H1 (cell line): ENCODE measurements at regions not wholly inside any gene's neighbourhood (a gene's known extent, or its start where the extent isn't known, plus 50 kb on each side); places are given as distances from the start of the nearest gene placed in this dataset.

Source experiments
- CTCF ChIA-PET: fragments of 300-600 bp; sonication (Branson Sonifier 250); formaldehyde crosslinking; loops from one replicate; lab custom pipeline; 2021; ENCODE audit not compliant: partially characterized antibody; lab: Charles Lee
- POLR2A ChIA-PET: fragments of 300-600 bp; sonication (Branson Sonifier 250); formaldehyde crosslinking; loops from one replicate; lab custom pipeline; 2021; ENCODE audit warnings: inconsistent platforms; ENCODE audit not compliant: partially characterized antibody; lab: Charles Lee
- DNase-seq, 2 experiments: peaks; one replicate each; pipeline versions ENCODE4 v3.0.0 to v3.0.0-alpha.2; 2010 to 2022; ENCODE audit warnings: low spot score in 2 of 2, low read depth in 1 of 2, mixed read lengths in 1 of 2
- FAIRE-seq: peaks from 2 replicates; lab custom pipeline; 2011; peaks lifted over from hg19 to GRCh38; lab: Jason Lieb, UNC
- H2AFZ ChIP-seq: 2 replicates; pipeline ENCODE4 v1.8.1; 2012; ENCODE audit warnings: low read length, inconsistent platforms
- H2AK5ac ChIP-seq: 2 replicates; pipeline ENCODE4 v1.6.1; 2013; ENCODE audit warnings: low read depth, low read length
- H2BK120ac ChIP-seq: replicated peaks from 2 replicates; pipeline ENCODE3; 2013; ENCODE audit warnings: low read depth, low read length, inconsistent platforms
- H2BK12ac ChIP-seq: 2 replicates; pipeline ENCODE4 v1.6.1; 2013; ENCODE audit warnings: low read depth, low read length
- H2BK15ac ChIP-seq: 2 replicates; pipeline ENCODE4 v1.6.1; 2013; ENCODE audit warnings: low read length
- H2BK20ac ChIP-seq: 2 replicates; pipeline ENCODE4 v1.6.1; 2013; ENCODE audit warnings: low read length
- H2BK5ac ChIP-seq: 2 replicates; pipeline ENCODE4 v1.6.1; 2013; ENCODE audit warnings: low read depth, low read length
- H3K14ac ChIP-seq: 2 replicates; pipeline ENCODE4 v1.6.1; 2013; ENCODE audit warnings: inconsistent platforms; ENCODE audit not compliant: insufficient read length
- H3K18ac ChIP-seq: 2 replicates; pipeline ENCODE4 v1.6.1; 2013; ENCODE audit warnings: low read length; ENCODE audit errors: extremely low read depth
- H3K23ac ChIP-seq: 2 replicates; pipeline ENCODE4 v1.6.1; 2013; ENCODE audit warnings: inconsistent platforms; ENCODE audit not compliant: insufficient read length
- H3K23me2 ChIP-seq: 2 replicates; pipeline ENCODE4 v1.6.1; 2013; ENCODE audit warnings: low read depth, low read length
- H3K27ac ChIP-seq: 2 replicates; pipeline ENCODE4 v1.6.1; 2011; ENCODE audit warnings: low read depth, low read length, inconsistent platforms
- H3K27me3 ChIP-seq, 4 experiments: replicated peaks in 1 of 4; 1 replicate in 1 of 4; 2 replicates in 3 of 4; pipeline versions ENCODE4 v1.6.1 to v1.8.1; 2011 to 2013; ENCODE audit warnings: low read length in 3 of 4, mild to moderate bottlenecking in 3 of 4, inconsistent platforms in 2 of 4, mixed read lengths in 2 of 4, moderate library complexity in 1 of 4; ENCODE audit not compliant: control insufficient read depth in 3 of 4, insufficient read depth in 3 of 4; ENCODE audit errors: extremely low read depth in 1 of 4
- H3K36me3 ChIP-seq, 4 experiments: 2 replicates each; pipeline versions ENCODE4 v1.6.1 to v1.8.1; 2011 to 2013; ENCODE audit warnings: mild to moderate bottlenecking in 4 of 4, low read length in 3 of 4, moderate library complexity in 2 of 4, control low read depth in 1 of 4, inconsistent platforms in 1 of 4; ENCODE audit not compliant: insufficient read depth in 4 of 4, control insufficient read depth in 2 of 4
- H3K4ac ChIP-seq: replicated peaks from 2 replicates; pipeline ENCODE3; 2013; ENCODE audit warnings: low read length, low read depth, mixed read lengths, inconsistent platforms; ENCODE audit not compliant: insufficient read length
- H3K4me1 ChIP-seq, 4 experiments: replicated peaks in 1 of 4; 1 replicate in 1 of 4; 2 replicates in 3 of 4; pipeline versions ENCODE4 v1.6.1 to v1.8.1; 2011 to 2013; ENCODE audit warnings: low read length in 3 of 4, inconsistent platforms in 2 of 4, mixed read lengths in 1 of 4; ENCODE audit not compliant: insufficient read depth in 4 of 4, control insufficient read depth in 3 of 4
- H3K4me2 ChIP-seq, 2 experiments: 2 replicates each; pipeline versions ENCODE4 v1.6.1 to v1.8.1; 2011 to 2013; ENCODE audit warnings: low read depth in 2 of 2, low read length in 2 of 2, control low read depth in 1 of 2, inconsistent platforms in 1 of 2, mild to moderate bottlenecking in 1 of 2; ENCODE audit not compliant: insufficient read depth in 1 of 2
- H3K4me3 ChIP-seq, 4 experiments: fragments of 200-600, 300-600 bp in 1 of 4; sonication (generic), shearing (Covaris generic), sonication (Bioruptor Twin) in 1 of 4; 2 replicates each; pipeline versions ENCODE4 v1.5.1 to v1.8.1; 2011 to 2016; ENCODE audit warnings: low read length in 4 of 4, low read depth in 3 of 4, control low read depth in 2 of 4, inconsistent platforms in 2 of 4, mild to moderate bottlenecking in 2 of 4, mixed read lengths in 1 of 4, moderate library complexity in 1 of 4; ENCODE audit not compliant: insufficient read depth in 2 of 4; ENCODE audit errors: extremely low read depth in 1 of 4
- H3K56ac ChIP-seq: replicated peaks from 2 replicates; pipeline ENCODE3; 2013; ENCODE audit warnings: low read depth, mild to moderate bottlenecking, mixed read lengths, low read length, inconsistent platforms; ENCODE audit not compliant: insufficient read length
- H3K79me1 ChIP-seq: 2 replicates; pipeline ENCODE4 v1.6.1; 2013; ENCODE audit warnings: low read depth, low read length, control low read depth
- H3K79me2 ChIP-seq, 2 experiments: 2 replicates each; pipeline versions ENCODE4 v1.6.1 to v1.8.1; 2012 to 2013; ENCODE audit warnings: low read length in 2 of 2, mild to moderate bottlenecking in 2 of 2, inconsistent platforms in 1 of 2; ENCODE audit not compliant: insufficient read depth in 2 of 2, control insufficient read depth in 1 of 2
- H3K9ac ChIP-seq, 4 experiments: replicated peaks in 1 of 4; 1 replicate in 1 of 4; 2 replicates in 3 of 4; pipeline versions ENCODE4 v1.6.1 to v1.8.1; 2011 to 2013; ENCODE audit warnings: low read depth in 3 of 4, low read length in 3 of 4, control low read depth in 2 of 4, mild to moderate bottlenecking in 2 of 4, moderate library complexity in 2 of 4, inconsistent platforms in 1 of 4; ENCODE audit errors: extremely low read depth in 1 of 4
- H3K9me3 ChIP-seq, 2 experiments: 2 replicates each; pipeline versions ENCODE4 v1.6.1 to v1.8.1; 2012 to 2013; ENCODE audit warnings: mild to moderate bottlenecking in 2 of 2, moderate library complexity in 2 of 2, control low read depth in 1 of 2, inconsistent platforms in 1 of 2, low read depth in 1 of 2, low read length in 1 of 2, mixed read lengths in 1 of 2; ENCODE audit not compliant: insufficient read depth in 2 of 2
- H4K20me1 ChIP-seq, 2 experiments: replicated peaks in 1 of 2; 2 replicates each; pipeline versions ENCODE3 to v1.8.1; 2011 to 2013; ENCODE audit warnings: inconsistent platforms in 2 of 2, low read length in 2 of 2, mild to moderate bottlenecking in 1 of 2; ENCODE audit not compliant: insufficient read depth in 2 of 2, control insufficient read depth in 1 of 2
- H4K5ac ChIP-seq: 2 replicates; pipeline ENCODE4 v1.6.1; 2013; ENCODE audit warnings: low read length, low read depth, mixed read lengths, inconsistent platforms; ENCODE audit not compliant: insufficient read length
- H4K8ac ChIP-seq: 2 replicates; pipeline ENCODE4 v1.8.0; 2013; ENCODE audit warnings: mild to moderate bottlenecking, moderate library complexity, low read length, inconsistent platforms; ENCODE audit not compliant: insufficient read depth; ENCODE audit errors: extremely low read depth
- H4K91ac ChIP-seq: replicated peaks from 2 replicates; pipeline ENCODE3; 2013; ENCODE audit warnings: low read length, mixed read lengths, inconsistent platforms; ENCODE audit not compliant: insufficient read length
- CTCF ChIP-seq, 3 experiments: IDR thresholded peaks; 1 replicate in 2 of 3; 2 replicates in 1 of 3; pipeline versions ENCODE4 v1.5.1 to v1.6.1; 2011; ENCODE audit warnings: low read length in 3 of 3, mild to moderate bottlenecking in 3 of 3, inconsistent platforms in 2 of 3, low read depth in 1 of 3, moderate library complexity in 1 of 3; ENCODE audit not compliant: insufficient read depth in 1 of 3; ENCODE audit errors: control extremely low read depth in 1 of 3
- HDAC6 ChIP-seq: IDR thresholded peaks from one replicate; pipeline ENCODE4 v1.7.1; 2012; ENCODE audit warnings: low read depth, mild to moderate bottlenecking, inconsistent platforms, low read length, moderate library complexity
- KDM5A ChIP-seq: fragments of 200-600 bp; IDR thresholded peaks from 2 replicates; pipeline ENCODE4 v1.7.1; 2012; ENCODE audit warnings: mild to moderate bottlenecking, low read length, inconsistent platforms, mixed read lengths
- MAFK ChIP-seq: IDR thresholded peaks from 2 replicates; pipeline ENCODE4 v1.6.1; 2012; ENCODE audit warnings: low read depth, mild to moderate bottlenecking, improper control_type of control experiment, low read length
- NRF1 ChIP-seq: IDR thresholded peaks from 2 replicates; pipeline ENCODE4 v1.6.1; 2011; ENCODE audit warnings: mild to moderate bottlenecking, low read depth, low read length, improper control_type of control experiment
- POLR2A ChIP-seq, 2 experiments: IDR thresholded peaks; 1 replicate in 1 of 2; 2 replicates in 1 of 2; pipeline ENCODE4 v1.6.1; 2011; ENCODE audit warnings: low read depth in 2 of 2, low read length in 2 of 2, mild to moderate bottlenecking in 2 of 2; ENCODE audit errors: control extremely low read depth in 1 of 2
- SRF ChIP-seq: IDR thresholded peaks from 2 replicates; pipeline ENCODE4 v1.6.1; 2011; ENCODE audit warnings: mild to moderate bottlenecking, low read depth, low read length, moderate library complexity
- WGBS, 2 experiments: shearing (Covaris generic) in 1 of 2; methylation state at CpG; one replicate each; pipeline versions ENCODE4 v1.1.6 to v1.1.7; 2013 to 2015; ENCODE audit warnings: low lambda C conversion rate in 2 of 2, mixed read lengths in 2 of 2, inconsistent platforms in 1 of 2, low coverage in 1 of 2, missing lambda C conversion rate in 1 of 2; ENCODE audit not compliant: insufficient replicate concordance in 2 of 2, insufficient coverage in 1 of 2, insufficient read length in 1 of 2; ENCODE audit errors: extremely low coverage in 1 of 2, missing lambda C conversion rate in 1 of 2; 5-methylcytosine and 5-hydroxymethylcytosine counted together
- TF ChIP-seq, protein P1 (sequence below): IDR thresholded peaks from 2 replicates; pipeline ENCODE4 v1.6.1; 2012; ENCODE audit warnings: inconsistent platforms

DNA sequence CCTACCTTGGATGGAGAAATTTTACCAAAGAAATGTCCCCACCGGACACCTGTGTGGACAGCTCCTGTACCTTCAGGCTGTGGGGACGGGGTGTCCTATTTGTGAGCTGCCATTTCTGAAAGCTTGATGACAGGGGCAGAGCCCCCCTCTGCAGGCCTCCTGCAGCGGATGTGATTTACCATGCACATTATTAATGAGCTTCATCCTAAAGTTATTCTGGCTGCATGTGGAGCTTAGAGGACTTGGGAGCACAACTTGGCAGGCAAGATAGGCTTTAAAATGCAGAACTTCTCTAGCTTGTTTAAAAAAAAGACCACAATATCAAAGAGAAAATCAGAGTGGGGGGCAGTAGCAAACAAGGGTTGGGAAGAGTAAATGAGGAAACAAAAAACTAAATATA is 350.0 kb upstream of the KLHL29 start:
- no peak overlapping the region for H2BK12ac ChIP-seq
- no peak overlapping the region for H3K56ac ChIP-seq
- H2BK20ac ChIP-seq = no peak overlapping the region
- peaks cover 0 to 4% (median 2%) of the 10 kb centered on the region in 4 experiments; a peak in 2 of 7 replicates for H3K4me1 ChIP-seq
- POLR2A ChIA-PET = interaction anchor here (0.5 kb wide), 1 partner anchor 1151 kb away, joined by 3 read pairs; no protein-coding TSS in a partner anchor
- no peak overlapping the region for H2BK120ac ChIP-seq
- H3K23ac ChIP-seq = no peak overlapping the region
- H3K14ac ChIP-seq = no peak overlapping the region
- no peak overlapping the region for H4K91ac ChIP-seq
- no peaks in the 10 kb centered on the region for H3K79me2 ChIP-seq
- no peak overlapping the region for H3K9ac ChIP-seq
- H3K4me2 ChIP-seq = no peak overlapping the region
- no peak for TF ChIP-seq NRF1
- no peak for TF ChIP-seq CTCF (IDR thresholded peaks at IDR 0.05; ENCODE audit: control extremely low read depth in 1 of 3, insufficient read depth in 1 of 3, low read depth in 1 of 3, low read length in 3 of 3)
- TF ChIP-seq POLR2A (IDR thresholded peaks at IDR 0.05; ENCODE audit: control extremely low read depth in 1 of 2, low read depth in 2 of 2, low read length in 2 of 2) = no peak
- TF ChIP-seq HDAC6 = no peak
- TF ChIP-seq KDM5A = no peak
- TF ChIP-seq, protein P1, sequence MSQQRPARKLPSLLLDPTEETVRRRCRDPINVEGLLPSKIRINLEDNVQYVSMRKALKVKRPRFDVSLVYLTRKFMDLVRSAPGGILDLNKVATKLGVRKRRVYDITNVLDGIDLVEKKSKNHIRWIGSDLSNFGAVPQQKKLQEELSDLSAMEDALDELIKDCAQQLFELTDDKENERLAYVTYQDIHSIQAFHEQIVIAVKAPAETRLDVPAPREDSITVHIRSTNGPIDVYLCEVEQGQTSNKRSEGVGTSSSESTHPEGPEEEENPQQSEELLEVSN = no peak
- no peak for TF ChIP-seq SRF
- no peak for TF ChIP-seq MAFK
- TF ChIP-seq, all 59 proteins: peak for 0
- Histone ChIP-seq H4K5ac (no peak overlapping the region), H3K4ac (no peak overlapping the region), H4K20me1 (no peaks in the 10 kb centered on the region), H3K79me1 (no peaks in the 10 kb centered on the region), H3K27me3 (peaks cover 0 to 2% (median 0%) of the 10 kb centered on the region in 4 experiments; a peak in 1 of 7 replicates), H2AK5ac (no peak overlapping the region), H3K27ac (no peak overlapping the region), H2BK5ac (no peak overlapping the region), H2AFZ (no peak overlapping the region), H3K4me3 (no peak overlapping the region), H3K36me3 (no peaks in the 10 kb centered on the region), H3K9me3 (no peaks in the 10 kb centered on the region), H3K18ac (no peak overlapping the region), H2BK15ac (no peak overlapping the region), H3K23me2 (peaks cover 3% of the 10 kb centered on the region; the same call in 1 of the 2 replicates), H4K8ac (no peak overlapping the region)
- FAIRE-seq (no peak), DNase-seq (no peak)
- 80% methylated on average over 3 of the region's 3 CpGs; no CpG with 5 or more reads in 1 of the 2 experiments for WGBS, 2 experiments
- CTCF ChIA-PET = interaction anchor here (0.8 to 1.7 kb wide), 5 partner anchors 10 to 107 kb away, joined by 3 to 7 read pairs (median 4); no protein-coding TSS in a partner anchor
